ENCODE measurements at regions not wholly inside any gene's neighbourhood (a gene's known extent, or its start where the extent isn't known, plus 50 kb on each side); places are given as distances from the start of the nearest gene placed in this dataset.

- TF ChIP-seq CBX8 (IDR thresholded peaks at IDR 0.05) (no peak), JUN (IDR thresholded peaks at IDR 0.05) (no peak), CTCF (IDR thresholded peaks at IDR 0.05) (no peak), CHD2 (IDR thresholded peaks at IDR 0.05; ENCODE audit: low read length, partially characterized antibody) (no peak), USF2 (IDR thresholded peaks at IDR 0.05) (no peak), CEBPB (IDR thresholded peaks at IDR 0.05) (no peak), POLR2A (IDR thresholded peaks at IDR 0.05; ENCODE audit: low read length) (no peak), ZSCAN20 (CRISPR knock-in tag; IDR thresholded peaks at IDR 0.05) (no peak), EP300 (IDR thresholded peaks at IDR 0.05) (no peak), MAX (IDR thresholded peaks at IDR 0.05) (no peak), PHF8 (IDR thresholded peaks at IDR 0.05; ENCODE audit: borderline replicate concordance, low read depth) (no peak), PBX3 (IDR thresholded peaks at IDR 0.05) (no peak), EHF (CRISPR knock-in tag; IDR thresholded peaks at IDR 0.05) (no peak)
These were observed 247.1 kb upstream of the P2RY1 start for GRCh38 chr3:152587861-152588260.

All from A549 (cell line).